OCI-LY7 (cell line): ENCODE measurements at regions not wholly inside any gene's neighbourhood (a gene's known extent, or its start where the extent isn't known, plus 50 kb on each side); places are given as distances from the start of the nearest gene placed in this dataset.

Experiments used
- CTCF ChIP-seq: fragments of 200-600 bp; sonication (generic); conservative IDR thresholded peaks from 2 replicates; pipeline ENCODE4 v1.5.1; 2014; ENCODE audit warnings: mild to moderate bottlenecking, antibody characterized with exemption, low read length, moderate library complexity, mixed read lengths
- EZH2phosphoT487 ChIP-seq: fragments of 200-600 bp; sonication (generic); IDR thresholded peaks from 2 replicates; pipeline ENCODE4 v1.6.1; 2018; ENCODE audit warnings: low read depth, borderline replicate concordance, mild to moderate bottlenecking, mixed run types, antibody characterized with exemption, low read length, moderate library complexity, mixed read lengths

- no peak for TF ChIP-seq CTCF
- TF ChIP-seq EZH2phosphoT487: no peak
These were observed 79.8 kb upstream of the PHYHIPL start for GRCh38 chr10:59096631-59097030.
